ENCODE measurements at regions not wholly inside any gene's neighbourhood (a gene's known extent, or its start where the extent isn't known, plus 50 kb on each side); places are given as distances from the start of the nearest gene placed in this dataset.

GRCh38 chr6:81456416-81456815, 296.1 kb downstream of the TENT5A start (continued):
- TF ChIP-seq KDM1A (IDR thresholded peaks at IDR 0.05; ENCODE audit: low read depth) (no peak), MAZ (IDR thresholded peaks at IDR 0.05; ENCODE audit: borderline replicate concordance, low read depth, low read length) (no peak), EHMT2 (IDR thresholded peaks at IDR 0.05; ENCODE audit: low read depth) (no peak), CEBPB (IDR thresholded peaks at IDR 0.05) (no peak), JUN (IDR thresholded peaks at IDR 0.05) (no peak)

GRCh38 chr6:81455641-81456040, 296.8 kb downstream of the TENT5A start:
- no peak for FAIRE-seq

GRCh38 chr6:81451787-81452186, 300.7 kb downstream of the TENT5A start:
- H3K4me1 ChIP-seq = no peaks in the 10 kb centered on the region
- no peak for FAIRE-seq
- peak; percentile 21 to 60 for DNase-seq (ENCODE audit: low read depth in 1 of 2, low spot score in 1 of 2)
- peak overlapping the region in 1 of 2 experiments; percentile 47; a peak in 3 of 6 replicates for H3K27ac ChIP-seq
- H3K4me2 ChIP-seq = 0 out of 3 replicates have a peak overlapping the region, but pooled peaks have one; percentile 10
- ChIA-PET POLR2A (no interaction called here), CTCF (interaction anchor here (1.2 kb wide), 1 partner anchor 9 kb away, joined by 3 read pairs; no protein-coding TSS in a partner anchor)
- no peak overlapping the region for H3K4me3 ChIP-seq
- peak in 1 of 2 experiments; percentile 88; a peak in 3 of 6 replicates for ATAC-seq
- no peaks in the 10 kb centered on the region for H3K9me3 ChIP-seq
- 3% methylated on average over 2 of the region's 2 CpGs for WGBS (ENCODE audit: missing lambda C conversion rate)
- TF ChIP-seq FOSL2 (IDR thresholded peaks at IDR 0.05) (no peak), FOSL2 (CRISPR knock-in tag; IDR thresholded peaks at IDR 0.05) (peak; percentile 66), RARB (CRISPR knock-in tag; IDR thresholded peaks at IDR 0.05) (no peak)

More at GRCh38 chr6:81455641-81456040, 296.8 kb downstream of the TENT5A start:
- DNase-seq (ENCODE audit: low read depth in 1 of 2, low spot score in 1 of 2) (no peak), ATAC-seq (no peak)
- ChIA-PET POLR2A (no interaction called here), CTCF (no interaction called here)
- H3K9me3 ChIP-seq = no peaks in the 10 kb centered on the region
- H3K4me2 ChIP-seq = no peak overlapping the region
- 29% methylated on average over 1 of the region's 1 CpG for WGBS (ENCODE audit: missing lambda C conversion rate)
- no peak overlapping the region for H3K27ac ChIP-seq
- H3K4me1 ChIP-seq = no peaks in the 10 kb centered on the region
- H3K4me3 ChIP-seq = no peak overlapping the region
- TF ChIP-seq CEBPB (IDR thresholded peaks at IDR 0.05) = no peak
- TF ChIP-seq EHMT2 (IDR thresholded peaks at IDR 0.05; ENCODE audit: low read depth) = no peak
- no peak for TF ChIP-seq CBX2 (IDR thresholded peaks at IDR 0.05; ENCODE audit: borderline replicate concordance, low read depth)
- no peak for TF ChIP-seq ATOH8 (CRISPR knock-in tag; IDR thresholded peaks at IDR 0.05; ENCODE audit: low read depth)
- no peak for TF ChIP-seq PHF8 (IDR thresholded peaks at IDR 0.05; ENCODE audit: borderline replicate concordance, low read depth)
- no peak for TF ChIP-seq POLR2A (IDR thresholded peaks at IDR 0.05; ENCODE audit: low read length)

- ChIA-PET CTCF (no interaction called here), POLR2A (no interaction called here)
- DNase-seq (ENCODE audit: low read depth in 1 of 2, low spot score in 1 of 2) = peak in 1 of 2 experiments; percentile 2
- Histone ChIP-seq H3K4me2 (no peak overlapping the region), H3K9me3 (no peaks in the 10 kb centered on the region), H3K4me3 (no peak overlapping the region), H3K4me1 (no peaks in the 10 kb centered on the region), H3K27ac (no peak overlapping the region)
- FAIRE-seq = no peak
- 36% methylated on average over 2 of the region's 2 CpGs for WGBS (ENCODE audit: missing lambda C conversion rate)
- ATAC-seq = no peak
- no peak for TF ChIP-seq MAZ (IDR thresholded peaks at IDR 0.05; ENCODE audit: borderline replicate concordance, low read depth, low read length)
- TF ChIP-seq HOXB5 (CRISPR knock-in tag; IDR thresholded peaks at IDR 0.05) = no peak
- TF ChIP-seq BCL3 (IDR thresholded peaks at IDR 0.05) = no peak
- no peak for TF ChIP-seq RNF2 (IDR thresholded peaks at IDR 0.05; ENCODE audit: borderline replicate concordance, low read depth)
- no peak for TF ChIP-seq FOSL2 (IDR thresholded peaks at IDR 0.05)
- TF ChIP-seq FOSL2 (CRISPR knock-in tag; IDR thresholded peaks at IDR 0.05) = no peak
- no peak for TF ChIP-seq POLR2AphosphoS2 (conservative IDR thresholded peaks at IDR 0.05; ENCODE audit: low read length)
- no peak for TF ChIP-seq EHMT2 (IDR thresholded peaks at IDR 0.05; ENCODE audit: low read depth)
Measured at GRCh38 chr6:81450180-81450579, 302.3 kb downstream of the TENT5A start.

- H3K4me1 ChIP-seq = no peaks in the 10 kb centered on the region
- CTCF ChIA-PET = no interaction called here
- no peak overlapping the region for H3K4me2 ChIP-seq
- no peak overlapping the region for H3K4me3 ChIP-seq
- H3K9me3 ChIP-seq = no peaks in the 10 kb centered on the region
- ATAC-seq = no peak
- 7% methylated on average over 1 of the region's 1 CpG for WGBS (ENCODE audit: missing lambda C conversion rate)
- DNase-seq (ENCODE audit: low read depth in 1 of 2, low spot score in 1 of 2) = no peak
- POLR2A ChIA-PET = no interaction called here
- no peak for FAIRE-seq
- H3K27ac ChIP-seq = no peak overlapping the region
- TF ChIP-seq KDM5A (IDR thresholded peaks at IDR 0.05) (no peak), EP300 (IDR thresholded peaks at IDR 0.05) (no peak), TFCP2L1 (CRISPR knock-in tag; IDR thresholded peaks at IDR 0.05) (no peak), MAFK (IDR thresholded peaks at IDR 0.05; ENCODE audit: partially characterized antibody) (no peak), CTCF (IDR thresholded peaks at IDR 0.05) (no peak), SMC3 (IDR thresholded peaks at IDR 0.05) (no peak), PBX3 (IDR thresholded peaks at IDR 0.05) (no peak), FOXS1 (CRISPR knock-in tag; IDR thresholded peaks at IDR 0.05) (no peak), ZFP36 (IDR thresholded peaks at IDR 0.05; ENCODE audit: borderline replicate concordance, partially characterized antibody) (no peak), BHLHE40 (IDR thresholded peaks at IDR 0.05; ENCODE audit: low read depth, low read length) (no peak), HDAC2 (IDR thresholded peaks at IDR 0.05) (no peak)
Measured at GRCh38 chr6:81446509-81446908, 306.0 kb downstream of the TENT5A start.
